IPS-15b (cell line): ENCODE measurements at regions not wholly inside any gene's neighbourhood (a gene's known extent, or its start where the extent isn't known, plus 50 kb on each side); places are given as distances from the start of the nearest gene placed in this dataset.

Experiments used
- H3K27me3 ChIP-seq: one replicate; pipeline ENCODE4 v1.6.1; 2013; ENCODE audit warnings: low read length; ENCODE audit not compliant: control insufficient read depth, insufficient read depth
- H3K36me3 ChIP-seq: one replicate; pipeline ENCODE4 v1.6.1; 2013; ENCODE audit warnings: low read length; ENCODE audit not compliant: control insufficient read depth, insufficient read depth
- H3K4me1 ChIP-seq: one replicate; pipeline ENCODE4 v1.6.1; 2013; ENCODE audit warnings: mild to moderate bottlenecking, low read length; ENCODE audit not compliant: control insufficient read depth, insufficient read depth
- H3K4me3 ChIP-seq: one replicate; pipeline ENCODE4 v1.5.1; 2013; ENCODE audit warnings: low read depth, low read length
- H3K9ac ChIP-seq: one replicate; pipeline ENCODE4 v1.6.1; 2013; ENCODE audit warnings: low read depth, mild to moderate bottlenecking, low read length
- H3K9me3 ChIP-seq: one replicate; pipeline ENCODE4 v1.6.1; 2013; ENCODE audit warnings: mild to moderate bottlenecking, low read length; ENCODE audit not compliant: control insufficient read depth, insufficient read depth

GRCh38 chr21:27213303-27213702 is 246.4 kb upstream of the ADAMTS5 start:
- H3K27me3 ChIP-seq = no peaks in the 10 kb centered on the region
- H3K36me3 ChIP-seq = no peaks in the 10 kb centered on the region
- H3K9ac ChIP-seq = no peak overlapping the region
- no peaks in the 10 kb centered on the region for H3K9me3 ChIP-seq
- H3K4me3 ChIP-seq = no peak overlapping the region
- no peaks in the 10 kb centered on the region for H3K4me1 ChIP-seq

GRCh38 chr21:27212441-27212840 is 245.6 kb upstream of the ADAMTS5 start:
- H3K9me3 ChIP-seq = no peaks in the 10 kb centered on the region
- no peaks in the 10 kb centered on the region for H3K4me1 ChIP-seq
- no peak overlapping the region for H3K4me3 ChIP-seq
- H3K27me3 ChIP-seq = no peaks in the 10 kb centered on the region
- no peaks in the 10 kb centered on the region for H3K36me3 ChIP-seq
- H3K9ac ChIP-seq = no peak overlapping the region

- Histone ChIP-seq H3K36me3 (no peaks in the 10 kb centered on the region), H3K9ac (no peak overlapping the region), H3K4me1 (peaks cover 9% of the 10 kb centered on the region), H3K9me3 (no peaks in the 10 kb centered on the region), H3K4me3 (no peak overlapping the region), H3K27me3 (no peaks in the 10 kb centered on the region)
These were observed 242.7 kb upstream of the ADAMTS5 start for GRCh38 chr21:27209546-27209945.

GRCh38 chr21:27206368-27206982 is 239.6 kb upstream of the ADAMTS5 start:
- no peak overlapping the region for H3K4me3 ChIP-seq
- no peaks in the 10 kb centered on the region for H3K27me3 ChIP-seq
- peaks cover 9% of the 10 kb centered on the region for H3K4me1 ChIP-seq
- H3K9ac ChIP-seq = no peak overlapping the region
- no peaks in the 10 kb centered on the region for H3K36me3 ChIP-seq
- no peaks in the 10 kb centered on the region for H3K9me3 ChIP-seq

- Histone ChIP-seq H3K36me3 (no peaks in the 10 kb centered on the region), H3K9ac (no peak overlapping the region), H3K27me3 (no peaks in the 10 kb centered on the region), H3K9me3 (no peaks in the 10 kb centered on the region), H3K4me1 (peaks cover 9% of the 10 kb centered on the region), H3K4me3 (no peak overlapping the region)
These were observed 235.4 kb upstream of the ADAMTS5 start for GRCh38 chr21:27202301-27202700.

- H3K4me3 ChIP-seq = no peak overlapping the region
- H3K36me3 ChIP-seq = no peaks in the 10 kb centered on the region
- no peaks in the 10 kb centered on the region for H3K9me3 ChIP-seq
- no peaks in the 10 kb centered on the region for H3K27me3 ChIP-seq
- H3K4me1 ChIP-seq = peaks cover 2% of the 10 kb centered on the region
- no peak overlapping the region for H3K9ac ChIP-seq
These were observed 234.3 kb upstream of the ADAMTS5 start for GRCh38 chr21:27201197-27201596.

- Histone ChIP-seq H3K4me3 (no peak overlapping the region), H3K9ac (no peak overlapping the region), H3K27me3 (no peaks in the 10 kb centered on the region), H3K9me3 (no peaks in the 10 kb centered on the region), H3K36me3 (no peaks in the 10 kb centered on the region), H3K4me1 (no peaks in the 10 kb centered on the region)
These were observed 229.8 kb upstream of the ADAMTS5 start for GRCh38 chr21:27196651-27197050.

GRCh38 chr21:27192281-27192949 is 225.5 kb upstream of the ADAMTS5 start:
- no peak overlapping the region for H3K9ac ChIP-seq
- H3K9me3 ChIP-seq = no peaks in the 10 kb centered on the region
- no peaks in the 10 kb centered on the region for H3K36me3 ChIP-seq
- H3K4me1 ChIP-seq = no peaks in the 10 kb centered on the region
- H3K4me3 ChIP-seq = no peak overlapping the region
- H3K27me3 ChIP-seq = no peaks in the 10 kb centered on the region

GRCh38 chr21:27190601-27191000 is 223.7 kb upstream of the ADAMTS5 start:
- Histone ChIP-seq H3K4me3 (no peak overlapping the region), H3K27me3 (no peaks in the 10 kb centered on the region), H3K9me3 (no peaks in the 10 kb centered on the region), H3K36me3 (no peaks in the 10 kb centered on the region), H3K4me1 (no peaks in the 10 kb centered on the region), H3K9ac (no peak overlapping the region)

- H3K4me3 ChIP-seq = no peak overlapping the region
- H3K27me3 ChIP-seq = no peaks in the 10 kb centered on the region
- no peaks in the 10 kb centered on the region for H3K4me1 ChIP-seq
- no peaks in the 10 kb centered on the region for H3K9me3 ChIP-seq
- H3K9ac ChIP-seq = no peak overlapping the region
- H3K36me3 ChIP-seq = no peaks in the 10 kb centered on the region
These were observed 223.0 kb upstream of the ADAMTS5 start for GRCh38 chr21:27189870-27190269.

- Histone ChIP-seq H3K4me3 (no peak overlapping the region), H3K36me3 (no peaks in the 10 kb centered on the region), H3K9ac (no peak overlapping the region), H3K27me3 (no peaks in the 10 kb centered on the region), H3K9me3 (no peaks in the 10 kb centered on the region), H3K4me1 (no peaks in the 10 kb centered on the region)
These were observed 206.2 kb upstream of the ADAMTS5 start for GRCh38 chr21:27173053-27173452.

- no peak overlapping the region for H3K4me3 ChIP-seq
- no peaks in the 10 kb centered on the region for H3K36me3 ChIP-seq
- H3K27me3 ChIP-seq = no peaks in the 10 kb centered on the region
These were observed 204.8 kb upstream of the ADAMTS5 start for GRCh38 chr21:27171707-27172106.

More at GRCh38 chr21:27171707-27172106, 204.8 kb upstream of the ADAMTS5 start:
- no peaks in the 10 kb centered on the region for H3K9me3 ChIP-seq
- H3K9ac ChIP-seq = no peak overlapping the region
- no peaks in the 10 kb centered on the region for H3K4me1 ChIP-seq
